GM18498 (cell line): ENCODE measurements at regions not wholly inside any gene's neighbourhood (a gene's known extent, or its start where the extent isn't known, plus 50 kb on each side); places are given as distances from the start of the nearest gene placed in this dataset.
"Not testable (repeated sequence)": the region's sequence is repeated elsewhere in the genome, so short reads cannot be mapped to it uniquely, and the experiment has no call there.

Source experiments
- ATAC-seq: cut with Tn5 transposase; IDR thresholded peaks from one replicate; pipeline ENCODE4 v1.9.1; 2021; ENCODE audit warnings: mild to moderate bottlenecking, moderate library complexity; ENCODE audit not compliant: unreplicated experiment

- no peak for ATAC-seq
These were observed 325.1 kb upstream of the THBS1 start for GRCh38 chr15:39255760-39256159.

DNA sequence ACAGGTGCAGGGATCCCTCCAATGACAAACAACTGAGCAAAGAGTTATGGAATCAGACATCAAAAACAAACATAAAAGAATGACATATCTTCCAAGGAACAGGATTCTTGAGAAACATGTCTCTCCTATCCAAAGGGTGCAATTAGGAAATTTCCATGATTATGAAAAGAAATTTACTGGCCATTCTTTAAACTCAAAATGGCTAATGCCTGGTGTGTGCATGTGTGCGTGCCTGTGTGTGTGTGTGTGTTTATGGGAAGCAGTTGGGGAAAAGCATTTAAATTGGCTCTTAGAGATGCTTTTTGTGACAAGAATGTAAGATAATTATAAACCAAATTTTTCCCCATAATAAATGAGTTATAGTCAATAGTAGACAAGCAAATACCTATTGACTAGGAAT is 320.5 kb upstream of the THBS1 start:
- no peak for ATAC-seq

- no peak for ATAC-seq
These were observed 320.1 kb upstream of the THBS1 start for GRCh38 chr15:39260791-39261190.

GRCh38 chr15:39261397-39262183 is 319.3 kb upstream of the THBS1 start:
- not testable (repeated sequence) for ATAC-seq

GRCh38 chr15:39262995-39263772 is 317.7 kb upstream of the THBS1 start:
- ATAC-seq = not testable (repeated sequence)

DNA sequence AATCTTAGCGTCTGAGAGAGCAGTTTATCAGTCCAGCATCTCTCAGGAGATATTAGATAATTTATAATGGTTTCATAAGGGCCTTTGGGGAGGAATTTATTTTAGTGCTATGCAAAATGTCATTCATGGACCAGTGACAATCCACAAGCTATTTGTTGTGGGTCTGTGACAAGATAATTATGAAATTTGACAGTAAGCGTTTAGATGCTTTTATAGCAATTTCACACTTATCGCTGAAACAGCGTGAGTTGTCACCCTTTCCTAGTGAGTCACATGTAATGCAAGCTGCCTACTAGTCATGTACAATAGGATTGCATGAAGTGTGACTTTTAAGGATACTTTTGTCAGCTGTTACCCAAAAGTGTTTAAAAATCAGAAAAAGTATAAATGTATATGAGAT is 315.6 kb upstream of the THBS1 start:
- no peak for ATAC-seq

DNA sequence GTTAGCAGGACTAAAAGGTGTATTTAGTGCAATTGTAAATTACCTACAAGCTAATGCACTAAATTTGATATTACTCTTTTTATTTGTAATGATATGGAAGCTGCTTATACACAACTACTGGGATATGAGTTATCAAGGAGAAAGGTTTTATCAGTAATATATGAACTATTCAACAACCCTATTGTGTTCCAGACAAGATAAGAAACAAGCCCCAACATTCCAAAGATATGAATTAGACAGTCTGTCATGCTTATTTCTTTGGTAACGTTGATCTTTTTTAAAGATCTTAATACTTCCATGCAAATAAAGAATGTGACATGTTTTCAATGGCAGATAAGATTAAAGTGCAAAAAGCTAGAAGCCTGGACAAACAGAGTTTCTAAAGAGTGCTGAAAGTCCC is 314.0 kb upstream of the THBS1 start:
- no peak for ATAC-seq

DNA sequence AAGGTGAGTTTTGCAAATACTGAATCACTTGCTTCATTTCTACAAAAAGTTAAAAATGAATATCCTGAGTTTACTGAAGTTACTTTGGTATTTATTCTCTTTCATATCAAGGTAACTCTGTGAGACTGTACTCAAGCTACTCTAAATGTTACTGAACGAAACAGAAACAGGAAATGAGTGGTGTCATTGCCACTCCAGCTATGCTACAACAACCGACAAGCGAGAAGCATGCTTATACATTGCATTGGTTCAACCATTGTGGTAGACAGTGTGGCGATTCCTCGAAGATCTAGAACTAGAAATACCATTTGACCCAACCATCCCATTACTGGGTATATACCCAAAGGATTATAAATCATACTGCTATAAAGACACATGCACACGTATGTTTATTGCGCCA is 313.2 kb upstream of the THBS1 start:
- no peak for ATAC-seq

GRCh38 chr15:39269352-39269751 is 311.5 kb upstream of the THBS1 start:
- no peak for ATAC-seq

DNA sequence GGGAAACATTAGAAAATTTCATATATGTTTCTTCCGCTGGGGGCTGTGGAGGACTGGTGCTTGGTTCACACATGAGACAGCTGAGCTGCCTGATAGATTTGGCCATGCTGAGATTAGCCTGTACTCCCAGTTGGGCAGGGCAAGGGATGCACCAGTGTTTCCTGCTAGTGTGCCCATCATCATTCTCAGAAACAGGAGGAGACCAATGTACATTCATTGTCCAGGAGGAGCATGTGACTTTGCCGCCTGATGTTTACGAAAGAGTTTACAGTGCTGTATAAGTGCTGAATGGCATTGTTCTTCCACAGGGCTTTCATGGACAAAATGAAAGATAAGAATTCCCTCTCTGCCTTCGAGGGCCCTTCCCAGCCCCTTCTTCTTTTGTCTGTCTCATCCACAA is 311.1 kb upstream of the THBS1 start:
- ATAC-seq = no peak

DNA sequence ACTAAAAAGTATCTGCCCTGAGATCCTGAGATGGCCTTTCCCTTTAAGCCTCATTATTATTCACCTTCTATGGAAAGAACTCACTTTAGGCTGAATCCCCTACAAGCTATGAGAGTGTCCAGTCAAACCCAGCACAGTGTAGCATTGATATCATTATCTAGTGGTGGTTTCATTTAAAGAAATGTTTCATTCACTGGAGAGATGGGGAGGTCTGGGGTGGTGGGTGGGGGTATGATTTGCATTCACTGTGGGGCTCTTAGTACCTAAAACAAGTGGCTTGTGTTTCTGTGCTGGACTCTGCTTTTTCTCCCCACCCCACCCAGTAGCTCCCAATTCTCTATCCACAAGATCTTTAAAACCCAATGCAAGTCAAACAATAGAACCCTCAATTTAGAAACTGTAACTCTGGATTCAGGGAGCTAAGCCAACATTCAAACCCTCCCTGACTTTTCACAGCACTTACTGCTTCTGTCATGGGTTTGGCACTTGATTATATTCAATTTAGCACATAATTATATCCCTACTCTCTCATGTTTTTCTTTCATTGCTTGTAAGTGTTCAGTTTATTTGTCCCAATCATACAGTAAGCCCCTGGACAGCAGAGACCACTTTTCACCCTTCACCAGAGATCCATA is 310.5 kb upstream of the THBS1 start:
- no peak for ATAC-seq

GRCh38 chr15:39270934-39271333 is 309.9 kb upstream of the THBS1 start:
- no peak for ATAC-seq

DNA sequence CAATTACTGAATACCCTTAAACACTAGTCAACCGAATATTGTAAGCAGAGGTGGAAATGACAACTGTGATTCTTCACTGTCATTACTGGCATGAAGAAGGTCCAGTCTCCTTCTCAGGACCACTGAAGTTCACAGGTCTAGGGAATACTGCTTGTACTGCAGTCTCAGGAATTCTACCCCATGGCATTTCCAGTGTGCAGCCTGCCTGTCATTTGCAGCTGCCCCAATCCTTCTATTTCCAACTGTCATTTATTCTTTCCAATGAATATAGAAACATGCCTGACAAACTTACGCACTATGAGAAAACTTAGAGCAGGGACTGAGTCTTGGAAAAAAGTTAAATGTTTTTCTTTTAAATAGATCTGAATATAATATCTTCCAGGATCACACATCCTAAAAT is 308.0 kb upstream of the THBS1 start:
- no peak for ATAC-seq

GRCh38 chr15:39273717-39274411 is 307.0 kb upstream of the THBS1 start:
- no peak for ATAC-seq

GRCh38 chr15:39275066-39275465 is 305.8 kb upstream of the THBS1 start:
- no peak for ATAC-seq

DNA sequence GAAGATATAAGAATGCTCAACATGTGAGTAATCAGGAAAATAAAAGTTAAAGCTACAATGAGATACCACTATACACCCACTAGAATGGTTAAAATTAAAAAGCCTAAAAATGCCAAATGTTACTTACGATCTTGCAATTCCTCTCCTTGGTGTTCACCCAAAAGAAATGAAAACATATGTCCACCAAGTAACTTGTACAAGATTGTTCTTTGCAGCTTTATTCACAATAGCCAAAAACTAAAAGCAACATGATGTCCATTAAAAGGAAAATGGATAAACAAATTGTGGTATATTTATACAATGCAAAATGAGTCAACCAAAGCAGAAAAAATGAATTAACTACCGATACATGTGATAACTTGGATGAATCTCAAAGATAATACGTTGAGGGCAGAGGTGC is 301.6 kb upstream of the THBS1 start:
- ATAC-seq = no peak

DNA sequence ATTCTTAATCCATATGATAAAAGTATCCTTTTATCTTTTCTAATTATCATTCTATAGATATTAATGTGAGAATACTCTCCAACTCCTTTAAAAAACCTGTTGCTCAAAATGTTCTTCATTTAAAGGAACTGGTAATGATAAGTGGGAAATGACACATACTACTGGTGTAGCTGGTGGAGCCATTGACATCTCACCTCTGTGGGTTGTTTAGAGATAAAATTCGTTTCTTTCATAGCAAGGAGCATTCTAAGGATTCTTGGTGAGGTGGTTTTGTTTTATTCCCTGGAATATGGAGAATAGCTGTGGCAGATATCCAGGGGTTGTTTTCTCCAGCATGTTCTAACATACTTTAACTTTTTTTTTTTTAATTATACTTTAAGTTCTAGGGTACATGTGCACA is 299.8 kb upstream of the THBS1 start:
- no peak for ATAC-seq

GRCh38 chr15:39282663-39283208 is 298.1 kb upstream of the THBS1 start:
- ATAC-seq = no peak

DNA sequence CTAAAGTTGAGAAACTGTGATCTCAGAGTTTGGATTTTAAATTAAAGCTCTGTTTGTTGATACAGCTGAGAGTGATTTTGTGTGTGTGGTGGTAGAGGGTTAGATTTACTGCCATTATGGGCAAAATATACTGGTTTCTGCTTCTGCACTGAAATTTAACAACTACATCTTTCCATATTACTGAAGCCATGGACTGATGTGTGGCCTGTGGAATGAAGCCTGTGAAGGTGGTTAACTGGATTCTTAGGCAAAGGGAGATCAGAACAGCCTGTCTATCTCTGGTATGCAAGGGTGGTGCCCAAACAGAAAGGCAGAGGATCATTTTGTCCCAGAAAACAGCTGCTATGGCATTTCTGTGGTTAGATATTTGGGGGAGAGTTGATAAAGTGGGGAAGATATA is 297.3 kb upstream of the THBS1 start:
- ATAC-seq = no peak

DNA sequence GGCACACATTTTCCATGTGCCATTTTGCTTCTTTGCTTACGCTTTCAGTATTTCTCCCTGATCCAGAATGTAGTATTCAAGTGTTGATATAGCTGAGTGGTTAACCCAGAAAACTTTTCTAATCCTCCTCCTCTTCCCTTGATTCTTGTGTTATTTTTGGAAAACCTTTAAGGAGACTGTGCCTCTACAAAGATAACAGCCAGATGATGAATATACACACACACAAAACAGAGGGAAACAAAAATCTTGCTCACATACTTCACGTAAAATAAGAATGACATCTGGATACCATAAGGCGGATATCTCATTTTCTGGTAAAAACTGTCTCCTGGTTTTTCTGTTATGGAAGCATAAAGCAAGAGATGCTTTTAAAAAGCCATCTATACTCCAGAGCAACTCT is 295.8 kb upstream of the THBS1 start:
- no peak for ATAC-seq

GRCh38 chr15:39285663-39286062 is 295.2 kb upstream of the THBS1 start:
- no peak for ATAC-seq
